SH-SY5Y (cell line): ENCODE measurements at regions not wholly inside any gene's neighbourhood (a gene's known extent, or its start where the extent isn't known, plus 50 kb on each side); places are given as distances from the start of the nearest gene placed in this dataset.

Experiments
- GATA2 ChIP-seq: IDR thresholded peaks from 2 replicates; pipeline ENCODE4 v1.6.1; 2011; ENCODE audit warnings: mild to moderate bottlenecking, low read depth, low read length
- GATA3 ChIP-seq: IDR thresholded peaks from 2 replicates; pipeline ENCODE4 v1.6.1; 2011; ENCODE audit warnings: low read depth, mild to moderate bottlenecking, low read length, moderate library complexity

DNA sequence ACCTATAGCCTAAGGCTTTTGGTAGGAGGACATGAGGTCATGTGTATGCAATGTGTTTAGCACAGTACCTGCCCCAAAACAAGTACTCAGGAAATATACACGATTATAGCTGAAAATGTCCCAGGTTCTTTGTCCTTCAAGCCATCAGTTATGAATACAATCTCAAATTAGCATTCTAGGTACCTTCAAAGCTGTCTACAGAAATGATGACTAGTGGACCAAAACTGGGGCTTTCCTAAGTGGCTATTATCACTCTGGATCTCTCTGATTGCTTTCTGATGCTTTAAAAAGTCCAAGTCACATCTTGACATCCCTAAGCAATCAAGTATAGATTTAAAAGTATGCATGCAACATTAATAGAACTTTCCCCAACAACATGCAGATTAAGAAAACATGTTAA lies 93.0 kb upstream of the SLIT3 start:
- TF ChIP-seq GATA2 (no peak), GATA3 (no peak)
